ENCODE measurements at regions not wholly inside any gene's neighbourhood (a gene's known extent, or its start where the extent isn't known, plus 50 kb on each side); places are given as distances from the start of the nearest gene placed in this dataset.

- TF ChIP-seq SRF (IDR thresholded peaks at IDR 0.05; ENCODE audit: low read depth, low read length): no peak
- no peak for TF ChIP-seq CTCF (IDR thresholded peaks at IDR 0.05; ENCODE audit: control extremely low read depth in 1 of 3, insufficient read depth in 1 of 3, low read depth in 1 of 3, low read length in 3 of 3)
- no peak for TF ChIP-seq SIN3A (conservative IDR thresholded peaks at IDR 0.05 in 1 of 2, IDR thresholded peaks at IDR 0.05 in 1 of 2; ENCODE audit: low read depth in 1 of 2, low read length in 2 of 2)
- TF ChIP-seq RBBP5 (IDR thresholded peaks at IDR 0.05; ENCODE audit: borderline replicate concordance, low read depth, low read length): no peak
- no peak for TF ChIP-seq CEBPB (IDR thresholded peaks at IDR 0.05; ENCODE audit: low read depth, low read length)
- TF ChIP-seq BACH1 (IDR thresholded peaks at IDR 0.05; ENCODE audit: low read length): no peak
Measured at GRCh38 chr4:154135576-154135975, 346.7 kb upstream of the SFRP2 start.

Measured in H1 (cell line).